Activated CD8-positive, alpha-beta memory T cell treated with anti-CD3 and anti-CD28 coated beads for 24 hours (primary cell): ENCODE measurements at regions not wholly inside any gene's neighbourhood (a gene's known extent, or its start where the extent isn't known, plus 50 kb on each side); places are given as distances from the start of the nearest gene placed in this dataset.

ENCODE experiments used
- DNase-seq: peaks from one replicate; pipeline ENCODE4 v3.0.0-alpha.2; 2020

DNA sequence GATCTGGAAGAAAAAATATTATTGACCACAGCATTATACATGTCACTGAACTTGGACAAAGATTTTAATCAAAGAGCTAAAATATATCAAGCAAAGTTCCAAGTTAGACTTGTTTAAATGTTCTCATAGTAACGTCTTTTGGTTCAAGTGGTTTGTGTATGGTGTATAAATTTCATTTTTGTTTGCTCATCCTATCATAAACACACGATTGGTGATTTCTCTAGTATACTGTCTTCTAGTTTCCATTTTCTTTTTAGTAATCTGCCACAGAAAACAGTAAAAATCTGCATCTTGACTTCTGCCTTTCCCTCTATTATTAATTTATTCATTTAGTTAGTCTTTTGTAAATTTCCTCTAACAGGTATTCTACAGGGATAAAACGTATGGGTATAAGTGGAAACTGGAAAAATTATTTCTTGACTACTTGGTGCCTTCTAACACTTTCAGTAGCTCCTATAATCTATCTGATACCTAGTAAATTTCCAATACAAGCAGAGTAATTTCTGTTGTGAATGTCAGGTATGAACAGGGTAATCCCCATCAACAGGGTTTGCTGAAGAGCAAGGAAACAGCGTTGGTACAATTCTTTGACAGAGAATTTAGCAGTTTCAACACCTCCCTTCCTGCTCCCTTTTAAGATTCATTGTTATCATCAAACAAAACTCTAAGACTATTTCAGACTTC is 268.0 kb downstream of the PTPRC start:
- DNase-seq = no peak

DNA sequence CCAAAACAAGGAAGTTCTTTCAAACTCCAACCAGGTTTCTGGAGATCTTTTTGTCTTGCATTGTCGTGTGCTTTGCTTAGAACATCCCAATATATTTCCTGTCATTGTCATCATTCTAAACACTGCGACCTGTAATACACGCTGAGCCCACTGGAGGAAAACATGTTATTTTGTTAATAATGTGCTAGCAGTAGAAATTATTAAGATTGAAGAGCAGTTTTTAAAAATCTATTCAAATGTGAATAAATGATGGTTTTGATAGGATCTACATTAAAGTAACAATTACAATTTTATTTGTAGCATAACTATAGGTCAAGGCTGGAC is 268.5 kb downstream of the PTPRC start:
- no peak for DNase-seq

DNA sequence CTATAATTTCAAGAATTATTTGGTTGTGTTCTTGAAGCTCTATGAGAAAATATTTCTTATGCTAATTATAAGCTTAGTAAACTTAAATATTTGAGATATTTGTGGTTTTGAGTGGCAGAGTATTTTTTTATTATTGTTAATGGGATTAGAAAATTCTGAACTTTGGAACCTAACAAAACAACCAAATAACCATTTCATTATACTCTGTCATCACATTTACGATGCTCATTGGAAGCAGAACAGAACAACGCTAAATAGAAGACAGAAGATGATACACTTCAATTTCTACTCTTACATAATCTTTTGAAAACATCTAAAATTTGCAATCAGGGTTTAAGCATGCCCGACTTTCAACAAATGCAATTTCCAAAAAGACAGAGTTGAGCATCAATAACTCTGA is 270.2 kb downstream of the PTPRC start:
- DNase-seq = no peak

DNA sequence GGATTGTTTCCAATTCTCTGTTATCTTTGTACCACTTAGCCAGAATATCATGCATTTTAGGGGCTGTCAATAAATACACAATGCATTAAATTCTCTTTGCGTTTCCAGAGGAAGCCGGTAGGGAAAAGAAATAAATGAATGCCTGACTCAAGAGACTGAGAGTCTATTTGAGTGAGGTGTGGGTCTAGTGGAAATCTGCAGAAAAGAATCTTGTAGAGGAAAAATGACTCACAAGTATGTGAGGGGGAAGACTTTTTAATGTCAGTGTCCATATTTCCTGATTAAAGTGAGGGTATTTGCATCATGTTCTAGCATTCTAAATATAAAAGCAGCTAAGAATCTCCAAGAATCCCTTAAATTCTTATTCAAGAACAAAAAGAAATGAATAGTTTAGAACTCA is 271.1 kb downstream of the PTPRC start:
- DNase-seq = no peak

- DNase-seq = no peak
These were observed 272.0 kb downstream of the PTPRC start for GRCh38 chr1:198910816-198911215.

DNA sequence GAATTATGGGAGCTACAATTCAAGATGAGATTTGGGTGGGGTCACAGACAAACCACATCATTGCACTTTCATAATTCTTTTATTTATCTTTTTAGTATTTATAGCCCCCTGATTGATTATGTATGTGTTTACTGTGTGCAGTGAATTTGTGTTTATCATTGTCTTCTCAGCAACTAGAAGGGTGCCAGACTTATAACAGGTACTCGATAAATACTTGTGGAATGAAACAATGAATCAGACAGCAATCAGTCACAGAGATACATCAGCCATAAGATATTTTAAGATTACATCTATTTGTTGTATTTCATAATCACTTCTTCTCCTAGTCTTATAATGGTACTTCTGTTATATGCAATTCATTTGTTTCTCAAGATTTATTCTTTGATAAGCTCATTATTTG is 273.2 kb downstream of the PTPRC start:
- DNase-seq = no peak

DNA sequence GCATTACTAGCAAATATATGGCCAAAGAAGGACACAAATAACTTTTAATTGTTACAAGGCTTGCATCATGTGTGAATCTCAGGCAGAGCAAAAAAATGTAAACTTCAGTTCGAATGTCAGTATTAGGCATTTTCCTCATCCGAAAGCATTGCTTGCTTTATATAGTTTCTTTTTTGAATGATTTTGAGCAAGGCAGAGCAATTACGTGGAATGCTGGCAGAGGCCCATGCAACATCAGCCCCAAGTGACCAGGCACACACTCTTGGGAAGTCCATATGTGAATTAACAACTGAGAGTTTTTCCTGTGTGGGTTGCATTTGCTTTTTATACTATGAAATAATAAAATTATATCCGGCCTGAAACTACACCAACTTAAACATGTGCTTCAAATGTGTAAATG is 274.8 kb downstream of the PTPRC start:
- no peak for DNase-seq

GRCh38 chr1:198915327-198916231 is 276.7 kb downstream of the PTPRC start:
- no peak for DNase-seq

GRCh38 chr1:198917226-198917625 is 278.4 kb downstream of the PTPRC start:
- DNase-seq = no peak

GRCh38 chr1:198918920-198919319 is 280.1 kb downstream of the PTPRC start:
- DNase-seq = no peak

- DNase-seq = no peak
These were observed 281.0 kb downstream of the PTPRC start for GRCh38 chr1:198919667-198920398.

- no peak for DNase-seq
These were observed 284.0 kb downstream of the PTPRC start for GRCh38 chr1:198922638-198923430.

DNA sequence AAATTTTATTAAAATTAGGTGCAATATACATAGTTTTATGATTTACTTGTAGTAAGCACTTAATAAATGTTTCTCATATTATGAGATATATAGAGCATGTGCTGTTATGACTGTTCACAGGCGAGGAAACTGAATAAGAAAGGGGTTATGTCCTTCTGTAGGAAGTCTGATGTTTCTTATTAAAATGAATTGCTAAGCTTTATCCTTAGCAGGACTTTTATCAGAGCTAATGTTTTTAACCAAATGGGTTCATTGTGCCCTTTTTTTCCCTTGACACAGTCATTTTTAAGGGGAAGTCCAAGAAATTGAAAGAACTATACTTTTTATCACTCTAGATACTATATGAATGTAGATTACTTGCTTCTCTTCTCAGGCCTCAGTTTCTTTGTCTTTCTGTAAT is 285.2 kb downstream of the PTPRC start:
- DNase-seq = no peak

- no peak for DNase-seq
These were observed 286.7 kb downstream of the PTPRC start for GRCh38 chr1:198925567-198925966.

DNA sequence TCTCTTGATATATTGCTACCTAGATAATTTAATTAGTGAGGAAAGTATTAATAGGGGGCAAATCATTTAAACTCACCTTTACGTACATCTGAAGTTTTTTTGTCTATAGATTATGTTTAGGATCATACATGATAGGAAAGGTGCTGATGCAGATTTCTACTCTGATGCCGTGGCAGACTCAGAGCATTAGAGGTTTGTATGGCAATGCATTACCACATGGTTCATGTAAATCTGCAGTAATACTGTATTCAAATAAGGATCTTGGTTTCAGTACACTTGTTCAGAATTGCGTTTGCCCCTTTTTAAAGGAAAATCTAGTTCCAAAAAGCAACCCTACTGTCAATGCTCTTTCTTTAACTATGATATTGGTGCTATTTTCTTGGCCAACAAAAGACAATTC is 288.3 kb downstream of the PTPRC start:
- no peak for DNase-seq

GRCh38 chr1:198929111-198929604 is 290.3 kb downstream of the PTPRC start:
- no peak for DNase-seq

DNA sequence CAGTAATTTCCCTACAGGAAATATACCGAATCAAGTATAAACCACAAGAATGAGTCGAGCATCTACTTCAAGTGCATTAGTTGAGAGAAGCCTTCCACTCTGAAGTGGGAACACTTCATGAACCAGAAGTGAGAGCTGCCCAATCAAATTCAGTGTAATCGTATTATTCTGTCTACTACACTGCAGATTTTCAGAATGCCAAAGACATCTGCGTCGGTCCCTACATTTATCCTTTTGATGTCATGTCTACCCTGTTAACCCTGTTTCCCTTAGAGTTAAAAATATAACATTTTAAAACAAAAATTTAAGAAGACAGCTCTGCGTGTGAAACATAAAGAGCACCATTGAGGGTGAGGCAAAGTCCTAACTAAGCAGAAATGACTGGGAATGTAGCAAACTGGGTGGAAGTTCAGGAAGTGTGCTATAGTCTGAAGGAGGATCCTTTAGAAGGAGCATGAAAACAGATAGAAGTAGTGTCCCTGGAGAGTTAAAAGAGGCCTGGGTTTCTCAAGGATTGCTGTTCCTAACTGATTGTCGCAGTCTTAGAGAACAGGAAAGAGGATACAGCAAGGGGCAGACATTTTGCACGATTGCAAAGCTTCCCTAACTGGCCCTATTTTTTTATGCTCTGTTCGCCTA is 291.2 kb downstream of the PTPRC start:
- DNase-seq = no peak

- no peak for DNase-seq
These were observed 293.6 kb downstream of the PTPRC start for GRCh38 chr1:198932351-198932991.

DNA sequence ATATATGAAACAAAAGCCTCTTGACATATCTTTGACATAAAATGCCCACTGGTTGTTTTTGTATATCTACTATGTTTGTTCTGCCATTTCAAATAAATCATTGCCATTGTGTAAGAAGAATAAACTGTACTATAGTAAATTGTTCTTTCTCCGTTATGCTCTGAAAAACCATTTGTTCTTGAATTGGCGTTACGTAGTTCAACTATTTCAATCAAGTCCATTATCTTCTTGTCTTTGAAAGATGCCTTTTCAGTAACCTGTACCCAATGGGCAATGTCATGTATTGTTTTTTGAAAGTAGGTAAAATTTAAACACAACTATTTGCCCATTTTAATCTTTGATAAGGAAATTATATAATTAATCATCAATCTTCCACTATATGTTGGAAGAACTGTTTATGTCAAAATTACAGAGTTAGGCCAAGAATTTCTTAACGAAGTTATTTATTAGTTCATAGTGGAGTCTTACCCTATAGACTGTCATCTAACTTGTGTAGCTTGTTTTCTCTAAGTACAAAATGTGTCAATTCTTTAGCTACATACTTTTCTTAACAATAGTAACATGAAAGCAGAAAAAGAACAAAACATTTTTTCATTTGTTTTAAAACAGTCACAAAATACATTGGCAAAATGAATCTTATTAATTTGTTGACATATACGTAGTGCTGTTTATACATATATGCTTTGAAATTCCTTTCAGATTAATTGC is 294.8 kb downstream of the PTPRC start:
- DNase-seq = no peak

GRCh38 chr1:198934426-198934825 is 295.6 kb downstream of the PTPRC start:
- DNase-seq = no peak

GRCh38 chr1:198934901-198935305 is 296.1 kb downstream of the PTPRC start:
- peak; percentile 66 for DNase-seq
